Mesenchymal stem cell (in vitro differentiated cells and primary cell): ENCODE measurements at regions not wholly inside any gene's neighbourhood (a gene's known extent, or its start where the extent isn't known, plus 50 kb on each side); places are given as distances from the start of the nearest gene placed in this dataset.

Source experiments
- DNase-seq: peaks from one replicate; pipeline ENCODE4 v3.0.0-alpha.2; 2013
- H2AFZ ChIP-seq: one replicate; pipeline ENCODE4 v1.6.1; 2013; ENCODE audit warnings: low read depth, mild to moderate bottlenecking, control low read depth, inconsistent platforms, low read length, moderate library complexity
- H2AK5ac ChIP-seq: 2 replicates; pipeline ENCODE4 v1.6.1; 2013; ENCODE audit warnings: low read length, moderate library complexity, mild to moderate bottlenecking, inconsistent platforms; ENCODE audit not compliant: severe bottlenecking
- H2BK120ac ChIP-seq: one replicate; pipeline ENCODE4 v1.6.1; 2013; ENCODE audit warnings: low read depth, mild to moderate bottlenecking, inconsistent platforms, low read length, moderate library complexity
- H2BK12ac ChIP-seq, 2 experiments: one replicate each; pipeline ENCODE4 v1.6.1; 2013; ENCODE audit warnings: inconsistent platforms in 2 of 2, low read length in 2 of 2, mild to moderate bottlenecking in 2 of 2, moderate library complexity in 2 of 2, control low read depth in 1 of 2
- H2BK15ac ChIP-seq: one replicate; pipeline ENCODE4 v1.6.1; 2013; ENCODE audit warnings: mild to moderate bottlenecking, low read depth, inconsistent platforms; ENCODE audit not compliant: poor library complexity, severe bottlenecking
- H2BK5ac ChIP-seq: 2 replicates; pipeline ENCODE4 v1.6.1; 2013; ENCODE audit warnings: low read depth, mild to moderate bottlenecking, low read length, control low read depth, inconsistent platforms; ENCODE audit not compliant: poor library complexity, severe bottlenecking
- H3K14ac ChIP-seq, 2 experiments: one replicate each; pipeline ENCODE4 v1.6.1; 2013; ENCODE audit warnings: inconsistent platforms in 2 of 2, low read length in 2 of 2, control low read depth in 1 of 2, mild to moderate bottlenecking in 1 of 2, moderate library complexity in 1 of 2
- H3K18ac ChIP-seq, 2 experiments: one replicate each; pipeline ENCODE4 v1.6.1; 2013; ENCODE audit warnings: inconsistent platforms in 2 of 2, low read length in 2 of 2, control low read depth in 1 of 2, low read depth in 1 of 2, mild to moderate bottlenecking in 1 of 2
- H3K23ac ChIP-seq, 2 experiments: one replicate each; pipeline ENCODE4 v1.6.1; 2013; ENCODE audit warnings: inconsistent platforms in 2 of 2, low read length in 2 of 2, mild to moderate bottlenecking in 2 of 2, moderate library complexity in 2 of 2, control low read depth in 1 of 2
- H3K27ac ChIP-seq: 2 replicates; pipeline ENCODE4 v1.5.1; 2013; ENCODE audit warnings: mild to moderate bottlenecking, moderate library complexity, low read length, control low read depth, inconsistent platforms; ENCODE audit not compliant: poor library complexity, severe bottlenecking
- H3K27me3 ChIP-seq, 2 experiments: 2 replicates each; pipeline versions ENCODE4 v1.6.1 to v1.7.0; 2013; ENCODE audit warnings: low read length in 2 of 2, mild to moderate bottlenecking in 2 of 2, moderate library complexity in 2 of 2, control low read depth in 1 of 2, inconsistent platforms in 1 of 2; ENCODE audit not compliant: control insufficient read depth in 1 of 2, insufficient read depth in 1 of 2
- H3K36me3 ChIP-seq, 2 experiments: 2 replicates each; pipeline versions ENCODE4 v1.6.1 to v1.7.0; 2013; ENCODE audit warnings: low read length in 2 of 2, control low read depth in 1 of 2, inconsistent platforms in 1 of 2, low read depth in 1 of 2, mild to moderate bottlenecking in 1 of 2; ENCODE audit not compliant: insufficient read depth in 2 of 2, control insufficient read depth in 1 of 2
- H3K4ac ChIP-seq, 2 experiments: one replicate each; pipeline ENCODE4 v1.6.1; 2013; ENCODE audit warnings: inconsistent platforms in 2 of 2, low read length in 2 of 2, mild to moderate bottlenecking in 2 of 2, moderate library complexity in 2 of 2, control low read depth in 1 of 2, low read depth in 1 of 2
- H3K4me1 ChIP-seq: 2 replicates; pipeline ENCODE4 v1.6.1; 2013; ENCODE audit warnings: low read depth, low read length, control low read depth; ENCODE audit not compliant: control insufficient read depth, insufficient read depth
- H3K4me2 ChIP-seq: 2 replicates; pipeline ENCODE4 v1.6.1; 2013; ENCODE audit warnings: low read length, mild to moderate bottlenecking, inconsistent platforms; ENCODE audit not compliant: poor library complexity, severe bottlenecking
- H3K4me3 ChIP-seq, 2 experiments: 2 replicates each; pipeline versions ENCODE4 v1.5.1 to v1.7.0; 2013; ENCODE audit warnings: low read length in 2 of 2, mild to moderate bottlenecking in 2 of 2, control low read depth in 1 of 2, low read depth in 1 of 2; ENCODE audit not compliant: insufficient read depth in 1 of 2
- H3K79me1 ChIP-seq: replicated peaks from 2 replicates; pipeline ENCODE4 v1.6.1; 2013; ENCODE audit warnings: mild to moderate bottlenecking, control low read depth, low read length, inconsistent platforms; ENCODE audit not compliant: poor library complexity, severe bottlenecking
- H3K9ac ChIP-seq: 2 replicates; pipeline ENCODE4 v1.7.0; 2013; ENCODE audit warnings: mild to moderate bottlenecking, low read length, moderate library complexity
- H3K9me3 ChIP-seq: 2 replicates; pipeline ENCODE4 v1.7.0; 2013; ENCODE audit warnings: mild to moderate bottlenecking, low read length; ENCODE audit not compliant: control insufficient read depth
- H4K8ac ChIP-seq: one replicate; pipeline ENCODE4 v1.6.1; 2013; ENCODE audit warnings: inconsistent platforms, mild to moderate bottlenecking, low read length, moderate library complexity
- H4K91ac ChIP-seq: one replicate; pipeline ENCODE4 v1.6.1; 2013; ENCODE audit warnings: mild to moderate bottlenecking, low read length, inconsistent platforms
- WGBS: methylation state at CpG from one replicate; pipeline ENCODE4 v1.1.7; 2013; ENCODE audit warnings: mixed read lengths; 5-methylcytosine and 5-hydroxymethylcytosine counted together

DNA sequence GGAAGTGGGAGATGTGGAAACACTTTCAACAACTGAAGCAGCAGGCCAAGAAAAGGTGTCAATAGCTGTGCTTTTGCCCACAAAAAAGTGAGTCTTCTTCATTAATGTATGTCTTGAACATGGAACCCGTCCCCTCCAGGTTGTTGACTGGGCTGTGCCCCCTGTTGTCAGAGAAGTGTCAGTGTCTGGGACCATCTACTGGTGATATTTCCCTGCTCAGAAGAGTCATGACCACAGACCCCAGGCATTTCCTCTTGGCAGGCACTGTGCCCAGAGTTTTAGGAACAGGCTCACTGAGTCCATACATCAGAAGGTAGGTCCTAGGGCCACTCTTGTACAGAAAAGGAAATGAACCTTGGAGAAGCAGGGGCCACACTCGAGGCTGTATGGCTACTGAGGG is 54.8 kb upstream of the LARS2 start:
- Histone ChIP-seq H4K8ac (no peak overlapping the region), H2AK5ac (no peak overlapping the region), H2BK15ac (no peak overlapping the region), H3K14ac (no peak overlapping the region), H3K27me3 (peaks cover 52 to 61% of the 10 kb centered on the region in 2 experiments), H4K91ac (no peak overlapping the region), H2BK120ac (no peak overlapping the region), H2AFZ (no peak overlapping the region), H3K9ac (no peak overlapping the region), H3K4me1 (no peaks in the 10 kb centered on the region), H2BK5ac (no peak overlapping the region), H3K79me1 (no peaks in the 10 kb centered on the region), H3K36me3 (no peaks in the 10 kb centered on the region), H3K9me3 (no peaks in the 10 kb centered on the region), H3K27ac (no peak overlapping the region), H3K23ac (no peak overlapping the region), H3K4ac (no peak overlapping the region), H3K4me2 (no peak overlapping the region), H3K4me3 (no peak overlapping the region), H2BK12ac (no peak overlapping the region), H3K18ac (no peak overlapping the region)
- no peak for DNase-seq
- 64% methylated on average over 2 of the region's 2 CpGs for WGBS

DNA sequence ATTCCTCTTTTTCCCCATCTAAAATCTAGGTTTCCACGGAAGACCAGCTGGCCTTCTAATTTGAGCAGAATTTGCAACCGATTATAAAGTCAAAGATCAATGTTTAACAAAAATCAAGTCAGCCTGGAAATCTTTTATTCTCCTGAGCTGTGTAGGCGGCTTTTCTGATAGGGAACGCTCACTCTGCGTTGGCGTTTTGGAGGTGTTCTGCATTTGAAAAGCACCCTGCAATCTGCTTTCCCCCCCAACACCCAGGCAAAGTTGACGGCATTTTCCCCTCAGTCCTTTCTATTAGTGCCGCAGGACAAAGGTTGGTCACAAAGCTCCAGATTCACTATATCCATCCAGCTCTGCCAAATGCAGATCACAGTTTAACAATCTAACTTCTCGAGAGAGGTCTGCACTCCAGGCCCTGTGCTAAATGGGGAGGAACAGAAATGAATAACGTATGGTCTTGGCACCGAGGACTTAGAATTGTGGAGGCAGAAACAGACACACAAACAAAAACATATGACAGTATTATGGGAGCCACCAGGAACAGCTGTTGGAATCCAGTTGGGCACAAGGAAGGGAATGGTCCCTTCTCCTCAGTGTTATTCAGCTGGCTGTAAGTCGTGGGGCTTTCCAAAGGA is 50.4 kb upstream of the LARS2 start:
- H2BK12ac ChIP-seq, result no peak overlapping the region
- no peak overlapping the region for H4K91ac ChIP-seq
- H3K18ac ChIP-seq, result no peak overlapping the region
- no peaks in the 10 kb centered on the region for H3K9me3 ChIP-seq
- no peaks in the 10 kb centered on the region for H3K79me1 ChIP-seq
- peaks cover 35 to 68% of the 10 kb centered on the region in 2 experiments for H3K27me3 ChIP-seq
- H2AFZ ChIP-seq, result no peak overlapping the region
- H2AK5ac ChIP-seq, result no peak overlapping the region
- no peaks in the 10 kb centered on the region for H3K36me3 ChIP-seq
- H4K8ac ChIP-seq, result no peak overlapping the region
- no peak overlapping the region for H3K4ac ChIP-seq
- no peak overlapping the region for H3K4me3 ChIP-seq
- H2BK120ac ChIP-seq, result no peak overlapping the region
- no peak overlapping the region for H3K27ac ChIP-seq
- H3K14ac ChIP-seq, result no peak overlapping the region
- no peak overlapping the region for H2BK15ac ChIP-seq
- no peaks in the 10 kb centered on the region for H3K4me1 ChIP-seq
- 53% methylated on average over 11 of the region's 12 CpGs for WGBS
- no peak for DNase-seq
- no peak overlapping the region for H3K9ac ChIP-seq
- H3K23ac ChIP-seq, result no peak overlapping the region
- H3K4me2 ChIP-seq, result no peak overlapping the region
- H2BK5ac ChIP-seq, result no peak overlapping the region
